ENCODE measurements at regions not wholly inside any gene's neighbourhood (a gene's known extent, or its start where the extent isn't known, plus 50 kb on each side); places are given as distances from the start of the nearest gene placed in this dataset.
A peak's percentile ranks its signal among the peaks of the same experiment; 100 is the strongest.

DNA sequence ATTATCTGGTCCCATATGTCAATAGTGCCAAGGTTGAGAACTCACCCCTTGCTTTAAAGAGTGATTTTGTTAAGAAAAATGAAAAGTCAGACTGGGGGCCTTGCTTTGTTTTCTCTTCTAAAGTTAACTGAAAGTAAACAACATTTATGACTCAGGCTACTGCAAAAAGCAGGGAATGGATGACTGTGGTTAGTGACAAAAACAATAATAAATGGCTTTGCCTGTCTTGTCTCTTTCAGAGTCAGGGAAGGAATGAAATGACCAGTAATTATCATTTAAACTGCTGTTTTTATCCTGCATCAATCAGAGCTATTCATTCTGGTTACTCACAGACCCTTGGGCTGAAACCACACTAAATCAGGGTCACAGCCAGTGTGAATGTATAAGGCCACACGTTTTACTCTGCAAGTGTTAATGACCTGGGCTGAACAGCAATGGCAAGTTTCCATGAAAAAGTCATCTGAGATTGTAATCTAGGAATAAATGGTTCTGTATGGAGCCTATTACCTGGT is 112.2 kb downstream of the ZNF608 start:
- WGBS (ENCODE audit: extremely low coverage, insufficient read length, low lambda C conversion rate), result no CpG with 5 or more reads among the region's 1 CpG
- H3K4me2 ChIP-seq (ENCODE audit: insufficient read depth, insufficient read length, low read length), result no peak overlapping the region
- H3K27ac Mint-ChIP-seq, result peak overlapping the region in 1 of 3 experiments; percentile 55; a peak in 1 of 7 replicates

More for the DNA sequence above, 112.2 kb downstream of the ZNF608 start:
- no peaks in the 10 kb centered on the region for H4K20me1 ChIP-seq (ENCODE audit: control insufficient read depth, insufficient read depth, insufficient read length)
- H3K79me2 ChIP-seq (ENCODE audit: insufficient read depth, low read length), result no peaks in the 10 kb centered on the region
- no peak overlapping the region for H4K91ac ChIP-seq (ENCODE audit: insufficient read length, low read depth, low read length)
- no peak overlapping the region for H3K9ac ChIP-seq (ENCODE audit: extremely low read depth, insufficient read length, low read length)
- no peak overlapping the region for H4K5ac ChIP-seq (ENCODE audit: insufficient read length, low read depth, low read length)
- H3T11ph ChIP-seq (ENCODE audit: low read length), result no peak overlapping the region
- no peaks in the 10 kb centered on the region for H3K27me3 Mint-ChIP-seq (ENCODE audit: low read depth)
- no peak for DNase-seq
- H3K4ac ChIP-seq (ENCODE audit: low read depth, low read length), result no peak overlapping the region
- H3K27ac ChIP-seq (ENCODE audit: insufficient read length, low read depth, low read length), result no peak overlapping the region
- H3K27me3 ChIP-seq (ENCODE audit: insufficient read depth, low read length), result no peaks in the 10 kb centered on the region
- H2BK15ac ChIP-seq (ENCODE audit: low read depth, low read length), result no peak overlapping the region
- H3K56ac ChIP-seq (ENCODE audit: insufficient read length, low read depth, low read length), result no peak overlapping the region
- TF ChIP-seq, protein P1, sequence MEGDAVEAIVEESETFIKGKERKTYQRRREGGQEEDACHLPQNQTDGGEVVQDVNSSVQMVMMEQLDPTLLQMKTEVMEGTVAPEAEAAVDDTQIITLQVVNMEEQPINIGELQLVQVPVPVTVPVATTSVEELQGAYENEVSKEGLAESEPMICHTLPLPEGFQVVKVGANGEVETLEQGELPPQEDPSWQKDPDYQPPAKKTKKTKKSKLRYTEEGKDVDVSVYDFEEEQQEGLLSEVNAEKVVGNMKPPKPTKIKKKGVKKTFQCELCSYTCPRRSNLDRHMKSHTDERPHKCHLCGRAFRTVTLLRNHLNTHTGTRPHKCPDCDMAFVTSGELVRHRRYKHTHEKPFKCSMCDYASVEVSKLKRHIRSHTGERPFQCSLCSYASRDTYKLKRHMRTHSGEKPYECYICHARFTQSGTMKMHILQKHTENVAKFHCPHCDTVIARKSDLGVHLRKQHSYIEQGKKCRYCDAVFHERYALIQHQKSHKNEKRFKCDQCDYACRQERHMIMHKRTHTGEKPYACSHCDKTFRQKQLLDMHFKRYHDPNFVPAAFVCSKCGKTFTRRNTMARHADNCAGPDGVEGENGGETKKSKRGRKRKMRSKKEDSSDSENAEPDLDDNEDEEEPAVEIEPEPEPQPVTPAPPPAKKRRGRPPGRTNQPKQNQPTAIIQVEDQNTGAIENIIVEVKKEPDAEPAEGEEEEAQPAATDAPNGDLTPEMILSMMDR (conservative IDR thresholded peaks at IDR 0.05), result no peak
- peaks cover 36 to 41% of the 10 kb centered on the region in 2 experiments for H3K4me1 Mint-ChIP-seq
- H3K18ac ChIP-seq (ENCODE audit: insufficient read length, low read depth, low read length), result no peak overlapping the region
- H2BK12ac ChIP-seq (ENCODE audit: insufficient read length, low read depth, low read length), result no peak overlapping the region
- no peak overlapping the region for H2BK120ac ChIP-seq (ENCODE audit: low read depth, low read length, poor library complexity, severe bottlenecking)
- H3K4me1 ChIP-seq (ENCODE audit: insufficient read depth, low read length), result peaks cover 3% of the 10 kb centered on the region; the same call in 1 of the 2 replicates
- no peaks in the 10 kb centered on the region; a peak in 1 of 5 replicates for H3K9me3 Mint-ChIP-seq
- H3K36me3 Mint-ChIP-seq (ENCODE audit: insufficient read depth in 1 of 3, low read depth in 3 of 3), result peaks cover 21 to 46% (median 38%) of the 10 kb centered on the region in 3 experiments; a peak in 6 of 7 replicates
- no peaks in the 10 kb centered on the region for H3K23me2 ChIP-seq (ENCODE audit: insufficient read length, low read depth, low read length, poor library complexity, severe bottlenecking)
- no peak overlapping the region for H3K23ac ChIP-seq (ENCODE audit: insufficient read length, low read depth, low read length)
- H2AK5ac ChIP-seq (ENCODE audit: insufficient read length, low read length), result no peak overlapping the region
- H3K9me3 ChIP-seq (ENCODE audit: control insufficient read depth, low read depth, low read length), result no peaks in the 10 kb centered on the region
- no peak overlapping the region for H2AFZ ChIP-seq (ENCODE audit: low read length)
- H4K8ac ChIP-seq (replicated peaks; ENCODE audit: insufficient read length, low read depth, low read length), result no peak overlapping the region
- H3K79me1 ChIP-seq (ENCODE audit: insufficient read depth, low read depth, low read length, poor library complexity, severe bottlenecking), result no peaks in the 10 kb centered on the region
- no peak overlapping the region for H2BK5ac ChIP-seq (ENCODE audit: insufficient read length, low read length)
- no peak overlapping the region for H3K4me3 Mint-ChIP-seq
- H3K14ac ChIP-seq (ENCODE audit: insufficient read depth, low read length), result no peak overlapping the region
- no peak overlapping the region for H2BK20ac ChIP-seq (ENCODE audit: low read depth, low read length, poor library complexity, severe bottlenecking)
